ENCODE measurements at regions not wholly inside any gene's neighbourhood (a gene's known extent, or its start where the extent isn't known, plus 50 kb on each side); places are given as distances from the start of the nearest gene placed in this dataset.

GRCh38 chr4:189204616-189205015 is 736.1 kb upstream of the FRG1 start:
- H3K4me3 ChIP-seq = no peak overlapping the region
- no peak for DNase-seq (ENCODE audit: low spot score in 2 of 2)
- no peak overlapping the region for H3K27ac ChIP-seq
- no peaks in the 10 kb centered on the region for H3K9me3 ChIP-seq
- peaks cover 0 to 15% (median 4%) of the 10 kb centered on the region in 4 donors for H3K4me1 ChIP-seq
- no peaks in the 10 kb centered on the region for H3K27me3 ChIP-seq
- WGBS, 2 donors = 87 to 89% methylated on average over 8 of the region's 8 CpGs
- no peak for TF ChIP-seq CTCF (IDR thresholded peaks at IDR 0.05)
- H3K36me3 ChIP-seq = no peaks in the 10 kb centered on the region

GRCh38 chr4:189206953-189207352 is 733.7 kb upstream of the FRG1 start:
- no peaks in the 10 kb centered on the region for H3K36me3 ChIP-seq
- H3K27ac ChIP-seq = no peak overlapping the region
- no peak for DNase-seq (ENCODE audit: low spot score in 2 of 2)
- H3K27me3 ChIP-seq = no peaks in the 10 kb centered on the region
- TF ChIP-seq POLR2A (IDR thresholded peaks at IDR 0.05) = no peak
- TF ChIP-seq EP300 (IDR thresholded peaks at IDR 0.05) = no peak
- TF ChIP-seq CTCF (IDR thresholded peaks at IDR 0.05) = no peak
- H3K9me3 ChIP-seq = no peaks in the 10 kb centered on the region
- whole genome bisulfite sequencing, 2 donors = 46 to 60% methylated on average over 10 of the region's 10 CpGs
- H3K4me1 ChIP-seq = peaks cover 0 to 12% (median 4%) of the 10 kb centered on the region in 4 donors
- no peak overlapping the region for H3K4me3 ChIP-seq

- Histone ChIP-seq H3K4me3 (no peak overlapping the region), H3K36me3 (no peaks in the 10 kb centered on the region), H3K27ac (no peak overlapping the region), H3K9me3 (no peaks in the 10 kb centered on the region), H3K27me3 (no peaks in the 10 kb centered on the region), H3K4me1 (peaks cover 0 to 4% (median 2%) of the 10 kb centered on the region in 4 donors)
- no peak for TF ChIP-seq EP300 (IDR thresholded peaks at IDR 0.05)
- TF ChIP-seq CTCF (IDR thresholded peaks at IDR 0.05) = no peak
- no peak for TF ChIP-seq POLR2A (IDR thresholded peaks at IDR 0.05)
- 89 to 92% methylated on average over 5 of the region's 5 CpGs for WGBS, 2 donors
- no peak for DNase-seq (ENCODE audit: low spot score in 2 of 2)
These were observed 732.8 kb upstream of the FRG1 start for GRCh38 chr4:189207872-189208271.

- no peak overlapping the region for H3K27ac ChIP-seq
- H3K4me3 ChIP-seq = no peak overlapping the region
- TF ChIP-seq EP300 (IDR thresholded peaks at IDR 0.05) (no peak), CTCF (IDR thresholded peaks at IDR 0.05) (no peak), POLR2A (IDR thresholded peaks at IDR 0.05) (no peak)
- no peaks in the 10 kb centered on the region for H3K4me1 ChIP-seq
- H3K36me3 ChIP-seq = no peaks in the 10 kb centered on the region
- H3K27me3 ChIP-seq = no peaks in the 10 kb centered on the region
- DNase-seq (ENCODE audit: low spot score in 2 of 2) = no peak
- WGBS, 2 donors = 70 to 76% methylated on average over 3 of the region's 3 CpGs
- H3K9me3 ChIP-seq = no peaks in the 10 kb centered on the region
These were observed 725.1 kb upstream of the FRG1 start for GRCh38 chr4:189215574-189215973.

GRCh38 chr4:189221691-189222090 is 719.0 kb upstream of the FRG1 start:
- H3K27ac ChIP-seq = no peak overlapping the region
- H3K9me3 ChIP-seq = no peaks in the 10 kb centered on the region
- H3K4me1 ChIP-seq = no peaks in the 10 kb centered on the region
- DNase-seq (ENCODE audit: low spot score in 2 of 2) = no peak
- no peaks in the 10 kb centered on the region for H3K27me3 ChIP-seq
- H3K4me3 ChIP-seq = no peak overlapping the region
- no peak for TF ChIP-seq CTCF (IDR thresholded peaks at IDR 0.05)
- no peak for TF ChIP-seq EP300 (IDR thresholded peaks at IDR 0.05)
- no peak for TF ChIP-seq POLR2A (IDR thresholded peaks at IDR 0.05)
- H3K36me3 ChIP-seq = no peaks in the 10 kb centered on the region
- 67% methylated on average over 4 of the region's 4 CpGs for WGBS, 2 donors
